Fibroblast of skin of left biceps (primary cell): ENCODE measurements at regions not wholly inside any gene's neighbourhood (a gene's known extent, or its start where the extent isn't known, plus 50 kb on each side); places are given as distances from the start of the nearest gene placed in this dataset.
"Not testable (repeated sequence)": the region's sequence is repeated elsewhere in the genome, so short reads cannot be mapped to it uniquely, and the experiment has no call there.

ENCODE experiments used
- DNase-seq, 2 experiments: peaks; one replicate each; pipeline ENCODE4 v3.0.0-alpha.2; 2013; ENCODE audit warnings: low read depth in 2 of 2

DNA sequence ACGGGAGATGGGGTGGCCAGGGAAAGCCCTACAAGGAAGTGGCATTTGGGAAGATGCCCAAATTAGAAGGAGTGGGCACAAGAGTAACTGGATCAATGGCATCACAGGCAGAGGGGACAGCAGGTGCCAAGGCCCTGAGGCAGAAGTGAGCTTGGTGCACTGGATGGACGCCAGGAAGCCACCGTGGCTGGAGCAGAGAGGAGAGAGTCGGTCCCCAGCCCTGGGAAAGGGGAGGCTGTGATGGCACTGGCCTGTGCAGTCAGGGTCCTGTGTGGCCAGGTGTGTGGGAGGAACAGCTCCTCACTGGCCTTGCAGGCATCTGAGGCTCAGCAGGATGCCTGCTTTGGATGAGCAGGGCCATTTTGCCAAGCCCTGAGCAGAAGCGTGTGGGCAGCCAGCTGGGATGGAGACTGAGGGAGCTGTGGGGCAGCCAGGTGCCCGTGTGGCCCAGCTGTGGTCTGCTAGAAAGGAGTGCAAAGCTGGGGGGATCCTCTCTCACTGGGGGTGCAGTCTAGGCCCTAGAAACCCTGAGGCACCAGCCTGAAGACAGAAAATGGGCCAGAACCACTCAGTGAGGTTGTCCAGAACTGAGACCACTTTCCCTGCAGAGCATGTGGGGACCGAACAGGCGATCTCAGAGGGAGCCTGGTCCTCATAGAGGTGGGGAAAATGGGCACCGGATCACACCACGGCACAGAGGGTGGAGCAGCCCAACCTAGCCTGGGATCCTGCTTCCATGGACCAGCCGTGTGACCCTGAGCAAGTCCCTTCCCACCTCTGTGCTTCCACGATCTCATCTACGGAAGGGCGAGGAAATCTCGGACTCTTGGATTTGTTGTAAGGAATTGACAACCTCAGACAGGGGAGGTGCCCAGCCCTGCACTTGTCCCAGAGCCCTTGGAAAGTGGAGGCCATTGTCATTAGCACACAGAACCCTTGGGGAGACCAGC is 78.6 kb upstream of the RTL6 start:
- DNase-seq = no peak

- DNase-seq = no peak
These were observed 77.6 kb upstream of the RTL6 start for GRCh38 chr22:44575381-44576268.

DNA sequence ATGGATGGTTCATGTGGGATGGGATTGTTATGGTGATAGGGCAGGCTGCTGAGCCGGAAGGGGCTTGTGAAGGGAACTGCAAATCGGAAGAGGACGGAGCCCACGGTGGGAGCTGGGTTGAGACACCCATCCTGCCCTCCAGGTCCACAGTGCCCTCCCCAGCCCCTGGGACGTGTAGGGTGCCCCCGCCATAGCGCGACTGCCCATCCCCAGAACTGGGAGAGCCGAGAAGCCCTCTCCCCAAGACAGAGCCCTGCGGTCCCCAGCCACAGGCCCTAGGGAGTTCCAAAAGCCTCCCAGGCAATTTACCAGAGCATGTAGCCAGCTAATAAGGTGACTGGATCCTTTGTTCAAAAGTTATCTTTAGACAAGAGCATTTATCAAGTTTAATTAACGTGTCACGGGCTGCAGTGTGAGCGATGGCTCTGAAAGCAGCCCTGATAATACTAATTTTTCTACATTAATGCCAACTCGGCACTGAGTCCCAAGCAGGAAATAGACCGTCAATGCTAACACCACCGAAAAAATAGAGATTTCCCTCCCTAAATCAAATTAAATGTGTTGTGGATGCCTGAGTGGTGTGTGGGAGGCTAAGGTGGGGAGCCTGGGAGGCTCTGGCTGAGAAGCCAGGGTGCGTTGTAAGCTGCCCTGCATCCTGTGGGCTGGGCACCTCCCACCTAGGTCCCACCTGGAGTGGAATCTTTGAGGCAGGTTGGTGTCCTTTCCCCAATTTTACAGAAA is 76.8 kb upstream of the RTL6 start:
- no peak for DNase-seq

GRCh38 chr22:44574057-44574639 is 76.1 kb upstream of the RTL6 start:
- DNase-seq = no peak

GRCh38 chr22:44573451-44573850 is 75.4 kb upstream of the RTL6 start:
- DNase-seq = no peak

DNA sequence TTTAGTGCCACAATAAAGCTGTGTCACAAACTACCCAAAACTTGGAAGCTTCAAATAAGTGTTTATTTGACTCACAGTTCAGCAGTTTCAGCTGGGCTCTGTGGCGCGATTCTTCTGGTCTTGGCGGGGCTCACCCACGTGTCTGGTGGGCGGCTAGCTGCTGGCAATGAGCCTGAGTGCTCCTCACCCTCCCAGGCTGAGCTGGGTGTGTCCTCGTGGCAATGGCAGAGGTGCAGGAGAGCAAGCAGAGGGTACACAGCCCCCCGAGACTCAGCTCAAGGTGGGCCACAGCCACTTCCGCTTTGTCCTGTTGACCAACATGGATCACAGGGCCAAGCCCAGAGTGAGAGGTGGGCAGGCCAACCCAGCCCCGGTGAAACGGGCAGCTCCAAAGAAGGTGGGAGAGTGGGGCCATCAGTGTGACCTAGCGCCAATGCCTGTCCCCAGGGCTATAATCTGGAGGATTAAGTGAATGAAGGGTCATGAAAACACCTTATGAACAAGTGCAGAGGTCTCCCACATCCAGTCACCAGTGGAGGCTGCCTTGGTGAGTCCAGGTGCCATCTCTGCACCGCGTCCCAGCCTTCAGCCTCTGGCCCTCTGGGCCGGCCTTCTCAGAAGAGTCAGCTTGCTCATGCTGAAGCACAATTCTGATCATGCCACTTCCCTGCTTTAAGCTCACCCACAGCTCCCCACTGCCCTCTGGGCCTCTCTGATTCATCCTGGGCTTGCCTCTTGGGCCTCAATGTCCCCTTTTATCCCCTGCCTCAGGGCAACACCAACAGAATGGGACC is 74.6 kb upstream of the RTL6 start:
- no peak for DNase-seq

DNA sequence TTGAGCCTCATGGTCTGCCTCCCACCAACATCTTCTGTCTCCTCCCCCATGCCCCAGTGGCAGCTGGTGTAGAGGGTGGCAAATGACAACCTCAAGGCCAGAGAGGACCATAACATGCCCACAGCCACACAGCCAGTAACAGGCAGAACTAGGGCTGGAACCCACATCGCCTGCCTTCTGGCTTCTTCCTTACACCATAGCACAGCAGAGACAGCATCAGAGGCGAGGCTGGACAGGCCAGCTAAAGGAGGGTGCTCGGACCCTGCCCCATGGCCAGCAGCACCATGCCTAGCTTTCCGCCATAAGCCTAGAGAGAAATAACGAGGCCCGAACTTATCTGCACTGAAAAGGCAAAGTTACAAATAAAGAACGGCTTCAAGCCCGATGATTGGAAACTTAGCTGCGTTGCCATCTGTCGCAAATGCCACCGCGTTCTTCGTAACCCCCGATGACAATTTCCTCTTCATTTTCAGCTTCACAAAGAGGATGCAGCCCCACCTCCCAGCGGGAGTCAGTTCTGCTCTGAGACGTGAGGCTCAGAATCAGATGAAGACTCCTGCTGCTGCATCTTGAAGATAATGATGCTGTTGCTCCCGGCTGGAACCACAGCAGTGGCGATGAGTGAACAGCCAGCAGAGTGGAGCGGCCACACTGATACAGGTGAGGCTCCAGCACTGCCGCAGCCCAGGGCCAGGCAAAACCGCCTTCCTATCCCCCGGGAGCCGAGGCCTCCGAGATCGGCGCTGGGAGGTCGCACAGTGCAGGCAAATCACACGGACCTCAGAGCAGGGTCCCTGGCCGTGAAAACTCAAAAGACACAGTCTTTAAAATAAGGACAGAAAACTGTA is 73.8 kb upstream of the RTL6 start:
- DNase-seq = no peak

- DNase-seq = no peak
These were observed 72.7 kb upstream of the RTL6 start for GRCh38 chr22:44570476-44571445.

- DNase-seq = no peak
These were observed 71.5 kb upstream of the RTL6 start for GRCh38 chr22:44569561-44569991.

DNA sequence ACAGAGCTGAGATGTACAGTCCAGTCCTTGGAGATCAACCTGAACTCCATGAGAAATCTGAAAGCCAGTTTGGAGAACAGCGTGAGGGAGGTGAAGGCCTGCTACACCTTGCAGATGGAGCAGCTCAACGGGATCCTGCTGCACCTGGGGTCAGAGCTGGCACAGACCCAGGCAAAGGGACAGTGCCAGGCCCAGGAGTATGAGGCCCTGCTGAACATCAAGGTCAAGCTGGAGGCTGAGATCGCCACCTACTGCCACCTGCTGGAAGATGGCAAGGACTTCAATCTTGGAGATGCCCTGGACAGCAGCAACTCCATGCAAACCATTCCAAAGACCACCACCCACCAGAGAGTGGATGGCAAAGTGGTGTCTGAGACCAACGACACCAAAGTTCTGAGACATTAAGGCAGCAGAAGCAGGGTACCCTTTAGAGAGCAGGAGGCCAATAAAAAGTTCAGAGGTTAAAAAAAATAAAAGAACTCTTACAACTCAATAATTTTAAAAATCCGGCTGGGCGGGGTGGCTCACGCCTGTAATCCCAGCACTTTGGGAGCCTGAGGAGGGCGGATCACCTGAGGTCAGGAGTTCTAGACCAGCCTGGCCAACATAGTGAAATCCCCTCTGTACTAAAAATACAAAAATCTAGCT is 69.9 kb upstream of the RTL6 start:
- no peak for DNase-seq

- DNase-seq = not testable (repeated sequence)
These were observed 69.4 kb upstream of the RTL6 start for GRCh38 chr22:44567378-44567841.

- DNase-seq = no peak
These were observed 68.9 kb upstream of the RTL6 start for GRCh38 chr22:44566911-44567310.

- not testable (repeated sequence) for DNase-seq
These were observed 64.6 kb upstream of the RTL6 start for GRCh38 chr22:44562651-44563050.

DNA sequence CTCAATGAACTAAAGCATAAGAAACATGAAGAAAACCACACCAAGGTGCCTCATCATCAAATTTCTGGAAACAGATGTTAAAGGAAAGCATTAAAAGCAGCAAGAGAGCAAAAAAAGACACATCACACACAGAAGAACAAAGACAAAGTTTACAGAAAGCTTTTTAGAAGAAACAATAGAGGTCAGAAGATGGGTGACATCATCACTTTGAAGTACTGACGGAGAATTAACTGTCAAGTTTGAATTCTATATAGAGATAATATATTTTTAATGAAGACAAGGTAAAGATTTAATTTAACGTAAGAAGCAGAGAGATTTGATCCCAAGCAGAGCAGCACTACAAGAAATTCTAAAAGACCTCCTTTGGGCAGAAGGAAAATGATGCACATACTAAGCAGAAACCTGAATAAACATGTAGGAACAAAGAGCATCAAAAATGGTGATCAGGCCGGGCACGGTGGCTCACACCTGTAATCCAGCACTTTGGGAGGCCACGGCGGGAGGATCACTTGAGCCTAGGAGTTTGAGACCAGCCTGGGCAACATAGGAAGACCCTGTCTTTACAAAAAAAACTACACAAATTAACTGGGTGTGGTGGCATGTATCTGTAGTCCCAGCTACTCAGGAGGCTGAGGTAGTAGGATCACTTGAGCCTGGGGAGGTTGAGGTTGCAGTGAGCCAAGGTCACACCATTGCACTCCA is 63.3 kb upstream of the RTL6 start:
- no peak for DNase-seq

- DNase-seq = not testable (repeated sequence)
These were observed 60.6 kb upstream of the RTL6 start for GRCh38 chr22:44558671-44559070.

- not testable (repeated sequence) for DNase-seq
These were observed 59.8 kb upstream of the RTL6 start for GRCh38 chr22:44557872-44558271.

GRCh38 chr22:44557064-44557748 is 59.2 kb upstream of the RTL6 start:
- no peak for DNase-seq
